K562 (cell line): ENCODE measurements at regions not wholly inside any gene's neighbourhood (a gene's known extent, or its start where the extent isn't known, plus 50 kb on each side); places are given as distances from the start of the nearest gene placed in this dataset.

Source experiments
- ATAC-seq: fragments of 200-7000 bp; cut with Tn5 transposase; 3 replicates; pipeline ENCODE4 v1.9.1; 2020; ENCODE audit warnings: moderate library complexity
- BruUV-seq: library from RNA; stranded (reverse); fragments of 400-500 nt; replicated peaks from 2 replicates; lab custom pipeline; 2021; lab: Mats Ljungman, UMichigan
- CTCF ChIA-PET: fragments of 300-600 bp; formaldehyde crosslinking; extraction: SDS; loops from one replicate; lab custom pipeline; 2021; ENCODE audit warnings: low intra/inter-chr PET ratio; lab: Yijun Ruan, JAX
- POLR2A ChIA-PET: fragments of 300-600, 350-650 bp; sonication (Branson Sonifier 250); formaldehyde crosslinking; extraction: SDS; loops from one replicate; lab custom pipeline; 2021; ENCODE audit warnings: antibody characterized with exemption, inconsistent platforms; lab: Yijun Ruan, JAX
- DNase-seq, 4 experiments: peaks; one replicate each; pipeline versions ENCODE4 v3.0.0 to v3.0.0-alpha.2; 2011 to 2018; ENCODE audit warnings: low spot score in 3 of 4, mixed read lengths in 3 of 4; ENCODE audit errors: extremely low read depth in 1 of 4
- FAIRE-seq: peaks from 2 replicates; lab custom pipeline; 2011; peaks lifted over from hg19 to GRCh38; lab: Jason Lieb, UNC
- H2AFZ ChIP-seq: 2 replicates; pipeline ENCODE4 v1.6.0; 2011; ENCODE audit warnings: low read depth, low read length, control low read depth, inconsistent platforms
- H3K27ac ChIP-seq: fragments of 200-600 bp; 3 replicates; pipeline ENCODE4 v1.8.0; 2011; ENCODE audit warnings: low read depth, mild to moderate bottlenecking, control low read depth, inconsistent platforms, low read length, moderate library complexity, mixed read lengths; ENCODE audit errors: extremely low read depth
- H3K27me3 ChIP-seq, 2 experiments: fragments of 300-600 bp in 1 of 2; 2 replicates in 1 of 2; 3 replicates in 1 of 2; pipeline versions ENCODE4 v1.6.0 to v1.8.0; 2011; ENCODE audit warnings: inconsistent platforms in 2 of 2, low read length in 2 of 2, mild to moderate bottlenecking in 1 of 2, mixed read lengths in 1 of 2, moderate library complexity in 1 of 2; ENCODE audit not compliant: control insufficient read depth in 2 of 2, insufficient read depth in 2 of 2
- H3K36me3 ChIP-seq: fragments of 300-600 bp; 3 replicates; pipeline ENCODE4 v1.8.0; 2011; ENCODE audit warnings: mild to moderate bottlenecking, low read length, inconsistent platforms; ENCODE audit not compliant: control insufficient read depth, insufficient read depth
- H3K4me1 ChIP-seq, 2 experiments: fragments of 200-600 bp in 1 of 2; replicated peaks in 1 of 2; 2 replicates in 1 of 2; 3 replicates in 1 of 2; pipeline versions ENCODE4 v1.5.1 to v1.8.0; 2011; ENCODE audit warnings: inconsistent platforms in 2 of 2, low read length in 2 of 2, mild to moderate bottlenecking in 1 of 2, mixed read lengths in 1 of 2, moderate library complexity in 1 of 2; ENCODE audit not compliant: control insufficient read depth in 2 of 2, insufficient read depth in 2 of 2
- H3K4me2 ChIP-seq: 2 replicates; pipeline ENCODE4 v1.6.1; 2011; ENCODE audit warnings: low read length, control low read depth, inconsistent platforms, mixed read lengths; ENCODE audit not compliant: insufficient read depth
- H3K4me3 ChIP-seq: fragments of 200-600 bp; sonication (generic), shearing (Covaris generic); 2 replicates; pipeline ENCODE4 v1.5.1; 2016; ENCODE audit warnings: control low read depth, inconsistent platforms
- H3K79me2 ChIP-seq: fragments of 200-600 bp; 3 replicates; pipeline ENCODE4 v1.8.0; 2011; ENCODE audit warnings: low read length, inconsistent platforms; ENCODE audit not compliant: control insufficient read depth, insufficient read depth
- H3K9ac ChIP-seq, 2 experiments: 2 replicates each; pipeline versions ENCODE4 v1.6.0 to v1.6.1; 2011; ENCODE audit warnings: low read depth in 2 of 2, low read length in 2 of 2, control low read depth in 1 of 2, inconsistent platforms in 1 of 2, mild to moderate bottlenecking in 1 of 2, mixed read lengths in 1 of 2; ENCODE audit not compliant: insufficient read depth in 1 of 2
- H3K9me1 ChIP-seq: one replicate; pipeline ENCODE4 v1.6.0; 2011; ENCODE audit warnings: inconsistent platforms, mild to moderate bottlenecking, low read length, moderate library complexity; ENCODE audit not compliant: control insufficient read depth, insufficient read depth
- H3K9me3 ChIP-seq: replicated peaks from 2 replicates; pipeline ENCODE4 v1.5.1; 2011; ENCODE audit warnings: low read depth, low read length, inconsistent platforms; ENCODE audit not compliant: control insufficient read depth, insufficient read depth
- H4K20me1 ChIP-seq: replicated peaks from 2 replicates; pipeline ENCODE4 v1.6.1; 2011; ENCODE audit warnings: low read length, inconsistent platforms, mixed read lengths; ENCODE audit not compliant: control insufficient read depth, insufficient read depth
- JUN ChIP-seq, 2 experiments: sonication (generic) in 1 of 2; formaldehyde crosslinking in 1 of 2; IDR thresholded peaks; 2 replicates each; pipeline versions ENCODE4 v1.6.1 to v1.8.0; 2012 to 2022; ENCODE audit warnings: borderline replicate concordance in 2 of 2, mild to moderate bottlenecking in 2 of 2, improper control_type of control experiment in 1 of 2, low read depth in 1 of 2, low read length in 1 of 2, missing genetic modification reagents in 1 of 2
- SMARCA4 ChIP-seq: fragments of 450-650 bp; IDR thresholded peaks from 2 replicates; pipeline ENCODE4 v1.6.1; 2016
- ZNF639 ChIP-seq, 2 experiments: fragments of 200-800 bp in 1 of 2; sonication (Bioruptor generic) in 1 of 2; sonication (generic) in 1 of 2; formaldehyde crosslinking in 1 of 2; IDR thresholded peaks in 1 of 2; conservative IDR thresholded peaks in 1 of 2; 2 replicates each; pipeline versions ENCODE4 v1.5.0 to v1.6.1; 2016 to 2020; ENCODE audit warnings: missing compliant biosample characterization in 1 of 2, missing genetic modification characterization in 1 of 2, missing genetic modification reagents in 1 of 2
- WGBS: fragments of 100-300 bp; shearing (Covaris generic); methylation state at CpG from one replicate; pipeline ENCODE4 v1.1.6; 2016; ENCODE audit warnings: low coverage, mixed read lengths; ENCODE audit not compliant: insufficient coverage; ENCODE audit errors: missing lambda C conversion rate; 5-methylcytosine and 5-hydroxymethylcytosine counted together
- in situ Hi-C: fragments of 300-500 bp; cut with MboI; formaldehyde crosslinking; loops from 4 replicates; pipeline ENCODE4 v1.15.0; 2018; ENCODE audit warnings: inconsistent platforms, mixed read lengths
- intact Hi-C: fragments of 100-400 bp; cut with micrococcal nuclease; formaldehyde crosslinking; loops from 2 replicates; pipeline ENCODE4 v1.14.2; 2022
- TF ChIP-seq, protein P1 (sequence below): fragments of 250-450 bp; sonication (Bioruptor Pico); IDR thresholded peaks from 2 replicates; pipeline ENCODE4 v1.8.0; 2021; ENCODE audit warnings: mild to moderate bottlenecking, moderate library complexity

DNA sequence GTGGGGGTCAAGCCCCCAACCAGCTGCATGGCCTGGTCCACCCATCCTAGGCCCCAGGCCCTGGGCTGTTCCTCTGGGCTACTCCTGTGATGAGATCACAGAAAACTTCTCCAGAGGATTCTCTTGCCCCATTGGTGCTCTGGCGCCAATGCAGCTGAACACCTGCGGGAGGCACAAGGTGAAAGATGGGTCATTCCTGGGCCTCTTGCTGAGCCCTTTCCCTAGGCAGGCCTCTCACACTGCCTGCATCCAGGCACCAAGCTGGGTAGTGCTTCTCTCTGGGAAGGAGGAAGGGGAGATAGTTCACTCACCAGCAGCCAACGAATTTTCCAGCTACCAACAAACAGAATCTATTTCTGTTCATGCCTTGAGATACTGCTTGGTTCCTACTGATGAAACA, 142.1 kb downstream of the PXDC1 start:
- in situ Hi-C loops, result no loop called here
- WGBS, result 3% methylated on average over 3 of the region's 3 CpGs
- ChIA-PET POLR2A (interaction anchor here (0.5 to 1.0 kb wide), 5 partner anchors 9 to 1285 kb away, joined by 3 read pairs; no protein-coding TSS in a partner anchor), CTCF (no interaction called here)
- no peak overlapping the region for H3K27ac ChIP-seq
- H3K9me3 ChIP-seq, result no peaks in the 10 kb centered on the region
- H4K20me1 ChIP-seq, result 0 out of 2 replicates have a peak, but pooled peaks cover 3% of the 10 kb centered on the region
- no peak overlapping the region for H3K9ac ChIP-seq
- peaks cover 51 to 75% of the 10 kb centered on the region in 2 experiments for H3K27me3 ChIP-seq
- H2AFZ ChIP-seq, result no peak overlapping the region
- BruUV-seq, result no TSS peak
- FAIRE-seq, result no peak
- no peak for ATAC-seq
- no peaks in the 10 kb centered on the region for H3K36me3 ChIP-seq
- no peak for DNase-seq
- no peaks in the 10 kb centered on the region for H3K79me2 ChIP-seq
- TF ChIP-seq, protein P1, sequence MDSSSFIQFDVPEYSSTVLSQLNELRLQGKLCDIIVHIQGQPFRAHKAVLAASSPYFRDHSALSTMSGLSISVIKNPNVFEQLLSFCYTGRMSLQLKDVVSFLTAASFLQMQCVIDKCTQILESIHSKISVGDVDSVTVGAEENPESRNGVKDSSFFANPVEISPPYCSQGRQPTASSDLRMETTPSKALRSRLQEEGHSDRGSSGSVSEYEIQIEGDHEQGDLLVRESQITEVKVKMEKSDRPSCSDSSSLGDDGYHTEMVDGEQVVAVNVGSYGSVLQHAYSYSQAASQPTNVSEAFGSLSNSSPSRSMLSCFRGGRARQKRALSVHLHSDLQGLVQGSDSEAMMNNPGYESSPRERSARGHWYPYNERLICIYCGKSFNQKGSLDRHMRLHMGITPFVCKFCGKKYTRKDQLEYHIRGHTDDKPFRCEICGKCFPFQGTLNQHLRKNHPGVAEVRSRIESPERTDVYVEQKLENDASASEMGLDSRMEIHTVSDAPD (CRISPR knock-in tag), result no peak
- no peak for TF ChIP-seq SMARCA4
- no peak overlapping the region for H3K4me2 ChIP-seq
- no peak overlapping the region for H3K4me3 ChIP-seq
- intact Hi-C loops, result no loop called here
- no peaks in the 10 kb centered on the region for H3K4me1 ChIP-seq
- H3K9me1 ChIP-seq, result peaks cover 4% of the 10 kb centered on the region

- Histone ChIP-seq H3K27ac (no peak overlapping the region), H3K4me3 (no peak overlapping the region), H3K9me3 (no peaks in the 10 kb centered on the region), H4K20me1 (0 out of 2 replicates have a peak, but pooled peaks cover 3% of the 10 kb centered on the region), H3K4me1 (no peaks in the 10 kb centered on the region), H3K79me2 (no peaks in the 10 kb centered on the region), H3K4me2 (no peak overlapping the region), H3K36me3 (no peaks in the 10 kb centered on the region), H3K27me3 (peaks cover 51 to 74% of the 10 kb centered on the region in 2 experiments), H3K9me1 (peaks cover 4% of the 10 kb centered on the region), H3K9ac (no peak overlapping the region), H2AFZ (no peak overlapping the region)
- no TSS peak for BruUV-seq
- intact Hi-C loops (no loop called here), in situ Hi-C loops (no loop called here)
- ChIA-PET CTCF (no interaction called here), POLR2A (no interaction called here)
- TF ChIP-seq ZNF639 (CRISPR knock-in tag; conservative IDR thresholded peaks at IDR 0.05 in 1 of 2, IDR thresholded peaks at IDR 0.05 in 1 of 2), result no peak
- TF ChIP-seq JUN (IDR thresholded peaks at IDR 0.05; ENCODE audit: borderline replicate concordance, low read depth, low read length), result no peak
- TF ChIP-seq JUN (CRISPR knock-in tag; IDR thresholded peaks at IDR 0.05; ENCODE audit: borderline replicate concordance), result no peak
- ATAC-seq, result no peak
- DNase-seq, result no peak
- FAIRE-seq, result no peak
- 3% methylated on average over 10 of the region's 10 CpGs for WGBS
Observed at GRCh38 chr6:3608159-3608558, 143.4 kb downstream of the PXDC1 start.
